Fibroblast of lung (primary cell): ENCODE measurements at regions not wholly inside any gene's neighbourhood (a gene's known extent, or its start where the extent isn't known, plus 50 kb on each side); places are given as distances from the start of the nearest gene placed in this dataset.
"Not testable (repeated sequence)": the region's sequence is repeated elsewhere in the genome, so short reads cannot be mapped to it uniquely, and the experiment has no call there.

Experiments used
- DNase-seq, 2 donors: peaks; one replicate each; pipeline versions ENCODE4 v3.0.0 to v3.0.0-alpha.2; 2010; ENCODE audit warnings: low read depth in 2 of 2
- H2AFZ ChIP-seq: 2 replicates; pipeline ENCODE4 v1.5.1; 2012; ENCODE audit warnings: low read length, control low read depth, inconsistent platforms
- H3K27ac ChIP-seq: 2 replicates; pipeline ENCODE4 v1.5.1; 2011; ENCODE audit warnings: low read length, control low read depth; ENCODE audit not compliant: insufficient read depth
- H3K27me3 ChIP-seq: 2 replicates; pipeline ENCODE4 v1.5.1; 2011; ENCODE audit warnings: mild to moderate bottlenecking, low read length; ENCODE audit not compliant: control insufficient read depth, insufficient read depth
- H3K36me3 ChIP-seq: 2 replicates; pipeline ENCODE4 v1.5.1; 2011; ENCODE audit warnings: low read length; ENCODE audit not compliant: control insufficient read depth, insufficient read depth
- H3K4me1 ChIP-seq: 2 replicates; pipeline ENCODE4 v1.5.1; 2011; ENCODE audit warnings: low read length; ENCODE audit not compliant: control insufficient read depth, insufficient read depth; ENCODE audit errors: extremely low read depth
- H3K4me2 ChIP-seq: 2 replicates; pipeline ENCODE4 v1.5.1; 2011; ENCODE audit warnings: low read length, control low read depth; ENCODE audit not compliant: insufficient read depth; ENCODE audit errors: extremely low read depth
- H3K4me3 ChIP-seq, 4 experiments: fragments of 200-600 bp in 1 of 4; sonication (generic) in 1 of 4; replicated peaks in 1 of 4; 2 replicates each; pipeline ENCODE4 v1.5.1; 2011 to 2016; ENCODE audit warnings: low read length in 4 of 4, low read depth in 3 of 4, mild to moderate bottlenecking in 3 of 4, control low read depth in 2 of 4, inconsistent platforms in 1 of 4, mixed read lengths in 1 of 4; ENCODE audit not compliant: insufficient read depth in 1 of 4; ENCODE audit errors: control extremely low read depth in 1 of 4
- H3K79me2 ChIP-seq: 2 replicates; pipeline ENCODE4 v1.5.1; 2012; ENCODE audit warnings: mild to moderate bottlenecking, low read length, inconsistent platforms; ENCODE audit not compliant: control insufficient read depth, insufficient read depth
- H3K9ac ChIP-seq: 2 replicates; pipeline ENCODE4 v1.5.1; 2011; ENCODE audit warnings: mild to moderate bottlenecking, low read length, control low read depth; ENCODE audit not compliant: insufficient read depth
- H3K9me3 ChIP-seq: 2 replicates; pipeline ENCODE4 v1.5.1; 2012; ENCODE audit warnings: low read depth, low read length; ENCODE audit not compliant: control insufficient read depth, insufficient read depth
- H4K20me1 ChIP-seq: 2 replicates; pipeline ENCODE4 v1.5.1; 2011; ENCODE audit warnings: low read length; ENCODE audit not compliant: control insufficient read depth, insufficient read depth; ENCODE audit errors: extremely low read depth
- CTCF ChIP-seq, 2 donors: IDR thresholded peaks in 1 of 2; conservative IDR thresholded peaks in 1 of 2; 1 replicate in 1 of 2; 2 replicates in 1 of 2; pipeline ENCODE4 v1.5.1; 2011 to 2012; ENCODE audit warnings: low read length in 2 of 2, control low read depth in 1 of 2, inconsistent platforms in 1 of 2, low read depth in 1 of 2, mild to moderate bottlenecking in 1 of 2
- EZH2 ChIP-seq: IDR thresholded peaks from 2 replicates; pipeline ENCODE4 v1.5.1; 2012; ENCODE audit warnings: low read length, control low read depth, mild to moderate bottlenecking; ENCODE audit errors: missing control alignments

- Histone ChIP-seq H3K9ac (no peak overlapping the region), H3K79me2 (no peaks in the 10 kb centered on the region), H4K20me1 (no peaks in the 10 kb centered on the region), H3K4me1 (no peaks in the 10 kb centered on the region), H3K4me3 (no peak overlapping the region), H3K4me2 (no peak overlapping the region), H2AFZ (no peak overlapping the region), H3K36me3 (no peaks in the 10 kb centered on the region), H3K9me3 (no peaks in the 10 kb centered on the region), H3K27ac (no peak overlapping the region), H3K27me3 (no peaks in the 10 kb centered on the region)
- DNase-seq: no peak
- TF ChIP-seq CTCF (conservative IDR thresholded peaks at IDR 0.05 in 1 of 2, IDR thresholded peaks at IDR 0.05 in 1 of 2; ENCODE audit: low read depth in 1 of 2, low read length in 2 of 2) (no peak), EZH2 (no peak)
These were observed 257.4 kb downstream of the OLFM4 start for GRCh38 chr13:53285896-53286430.

DNA sequence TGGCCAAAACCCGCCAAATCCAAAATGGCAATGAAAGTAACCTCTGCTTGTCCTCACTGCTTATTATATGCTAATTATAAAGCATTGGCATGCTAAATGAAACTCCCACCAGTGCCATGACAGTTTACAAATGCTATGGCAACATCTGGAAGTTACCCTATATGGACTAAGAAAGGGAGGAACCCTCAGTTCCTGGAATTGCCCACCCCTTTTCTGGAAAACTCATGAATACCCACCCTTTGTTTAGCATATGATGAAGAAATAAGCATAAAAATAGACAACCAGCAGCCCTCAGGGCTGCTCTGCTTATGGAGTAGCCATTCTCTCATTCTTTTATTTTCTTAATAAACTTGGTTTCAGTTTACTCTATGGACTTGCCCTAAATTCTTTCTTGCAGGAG, 269.8 kb downstream of the OLFM4 start:
- no peaks in the 10 kb centered on the region for H4K20me1 ChIP-seq
- no peaks in the 10 kb centered on the region for H3K9me3 ChIP-seq
- H3K27me3 ChIP-seq: no peaks in the 10 kb centered on the region
- H3K4me3 ChIP-seq: no peak overlapping the region
- TF ChIP-seq CTCF (conservative IDR thresholded peaks at IDR 0.05 in 1 of 2, IDR thresholded peaks at IDR 0.05 in 1 of 2; ENCODE audit: low read depth in 1 of 2, low read length in 2 of 2): no peak
- TF ChIP-seq EZH2: no peak
- H2AFZ ChIP-seq: no peak overlapping the region
- H3K9ac ChIP-seq: no peak overlapping the region
- no peaks in the 10 kb centered on the region for H3K79me2 ChIP-seq
- H3K27ac ChIP-seq: no peak overlapping the region
- no peaks in the 10 kb centered on the region for H3K4me1 ChIP-seq
- H3K36me3 ChIP-seq: no peaks in the 10 kb centered on the region
- H3K4me2 ChIP-seq: no peak overlapping the region
- no peak for DNase-seq

- H4K20me1 ChIP-seq: no peaks in the 10 kb centered on the region
These were observed 272.8 kb downstream of the OLFM4 start for GRCh38 chr13:53301449-53301848.

DNA sequence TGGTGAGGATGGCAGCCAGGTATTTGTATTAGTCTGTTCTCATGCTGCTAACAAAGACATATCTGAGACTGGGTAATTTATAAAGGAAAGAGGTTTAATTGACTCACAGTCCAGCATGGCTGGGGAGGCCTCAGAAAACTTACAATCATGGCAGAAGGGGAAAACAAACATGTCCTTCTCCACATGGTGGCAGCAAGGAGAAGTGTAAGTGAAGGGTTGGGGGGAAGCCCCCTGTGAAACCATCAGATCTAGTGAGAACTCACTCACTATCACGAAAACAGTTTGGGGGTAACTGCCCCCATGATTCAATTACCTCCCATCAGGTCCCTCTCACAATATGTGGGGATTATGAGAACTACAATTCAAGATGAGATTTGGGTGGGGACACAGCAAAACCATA, 276.8 kb downstream of the OLFM4 start:
- not testable (repeated sequence) for H3K9me3 ChIP-seq, H3K27ac ChIP-seq, H3K4me3 ChIP-seq, H3K9ac ChIP-seq, H3K4me2 ChIP-seq, H3K36me3 ChIP-seq, H2AFZ ChIP-seq, H4K20me1 ChIP-seq, H3K79me2 ChIP-seq, DNase-seq, H3K27me3 ChIP-seq, H3K4me1 ChIP-seq

More at GRCh38 chr13:53301449-53301848, 272.8 kb downstream of the OLFM4 start:
- no peak overlapping the region for H3K4me2 ChIP-seq
- H3K79me2 ChIP-seq: no peaks in the 10 kb centered on the region
- no peaks in the 10 kb centered on the region for H3K9me3 ChIP-seq
- no peaks in the 10 kb centered on the region for H3K36me3 ChIP-seq
- no peaks in the 10 kb centered on the region for H3K4me1 ChIP-seq
- H3K9ac ChIP-seq: no peak overlapping the region
- no peak overlapping the region for H3K4me3 ChIP-seq
- H3K27ac ChIP-seq: no peak overlapping the region
- no peak overlapping the region for H2AFZ ChIP-seq
- DNase-seq: no peak
- no peak for TF ChIP-seq EZH2
- TF ChIP-seq CTCF (conservative IDR thresholded peaks at IDR 0.05 in 1 of 2, IDR thresholded peaks at IDR 0.05 in 1 of 2; ENCODE audit: low read depth in 1 of 2, low read length in 2 of 2): no peak
- no peaks in the 10 kb centered on the region for H3K27me3 ChIP-seq
